ENCODE measurements at regions not wholly inside any gene's neighbourhood (a gene's known extent, or its start where the extent isn't known, plus 50 kb on each side); places are given as distances from the start of the nearest gene placed in this dataset.

GRCh38 chr19:32032561-32032960 lies 312.8 kb upstream of the ZNF507 start:
- Histone ChIP-seq H3K9ac (ENCODE audit: insufficient read depth, low read depth, low read length) (no peak overlapping the region), H4K20me1 (ENCODE audit: insufficient read depth, low read length) (no peaks in the 10 kb centered on the region), H3K4me1 (ENCODE audit: insufficient read depth, low read length) (peaks cover 17% of the 10 kb centered on the region), H3K9me3 (ENCODE audit: low read length) (peaks cover 32% of the 10 kb centered on the region), H3K4me3 (replicated peaks in 1 of 3; ENCODE audit: insufficient read depth in 1 of 3, low read depth in 2 of 3, low read length in 3 of 3) (no peak overlapping the region), H3K4me2 (ENCODE audit: low read depth, low read length) (no peak overlapping the region), H3K27me3 (ENCODE audit: control insufficient read depth in 1 of 2, insufficient read depth in 2 of 2, low read length in 2 of 2) (no peaks in the 10 kb centered on the region), H2AFZ (ENCODE audit: low read length) (no peak overlapping the region), H3K36me3 (replicated peaks in 1 of 2; ENCODE audit: control insufficient read depth in 1 of 2, insufficient read depth in 2 of 2, low read length in 2 of 2) (no peaks in the 10 kb centered on the region), H3K27ac (ENCODE audit: extremely low read length, insufficient read depth, low read length) (no peak overlapping the region), H3K79me2 (ENCODE audit: insufficient read depth, low read length) (no peaks in the 10 kb centered on the region)
- ATAC-seq: no peak
- FAIRE-seq: no peak
- ChIA-PET POLR2A (no interaction called here), CTCF (ENCODE audit: low intra/inter-chr PET ratio, low total read pairs) (no interaction called here)
- intact Hi-C loops (cut with micrococcal nuclease; ENCODE audit: unreplicated experiment) (no loop called here), in situ Hi-C loops (cut with HindIII; ENCODE audit: extremely low pct_ligation_motif_present, low pct_unique_long_range_greater_than_20kb) (no loop called here)
- TF ChIP-seq ZMYM4 (CRISPR knock-in tag; IDR thresholded peaks at IDR 0.05): no peak
- no peak for TF ChIP-seq RFX1 (IDR thresholded peaks at IDR 0.05)
- no peak for TF ChIP-seq NPAS2 (CRISPR knock-in tag; IDR thresholded peaks at IDR 0.05; ENCODE audit: borderline replicate concordance)
- no peak for TF ChIP-seq MZF1 (CRISPR knock-in tag; IDR thresholded peaks at IDR 0.05; ENCODE audit: borderline replicate concordance)
- no peak for TF ChIP-seq SAP130 (CRISPR knock-in tag; IDR thresholded peaks at IDR 0.05; ENCODE audit: low read depth)
- no peak for TF ChIP-seq RFXAP (CRISPR knock-in tag; IDR thresholded peaks at IDR 0.05; ENCODE audit: borderline replicate concordance)
- TF ChIP-seq ZBTB7A (CRISPR knock-in tag; IDR thresholded peaks at IDR 0.05): no peak
- no peak for TF ChIP-seq ZBTB42 (CRISPR knock-in tag; IDR thresholded peaks at IDR 0.05)
- no peak for TF ChIP-seq REXO4 (CRISPR knock-in tag; IDR thresholded peaks at IDR 0.05; ENCODE audit: borderline replicate concordance)
- TF ChIP-seq CSRNP2 (CRISPR knock-in tag; conservative IDR thresholded peaks at IDR 0.05; ENCODE audit: low read depth): no peak
- no peak for TF ChIP-seq ZNF407 (CRISPR knock-in tag; IDR thresholded peaks at IDR 0.05; ENCODE audit: not compliant biosample characterization)
- WGBS (ENCODE audit: low lambda C conversion rate): 47% methylated on average over 4 of the region's 4 CpGs
- no peak for DNase-seq (ENCODE audit: low spot score)
- no TSS peak for BruUV-seq (replicated peaks)

Data from HepG2 (cell line).